ENCODE measurements at regions not wholly inside any gene's neighbourhood (a gene's known extent, or its start where the extent isn't known, plus 50 kb on each side); places are given as distances from the start of the nearest gene placed in this dataset.

DNA sequence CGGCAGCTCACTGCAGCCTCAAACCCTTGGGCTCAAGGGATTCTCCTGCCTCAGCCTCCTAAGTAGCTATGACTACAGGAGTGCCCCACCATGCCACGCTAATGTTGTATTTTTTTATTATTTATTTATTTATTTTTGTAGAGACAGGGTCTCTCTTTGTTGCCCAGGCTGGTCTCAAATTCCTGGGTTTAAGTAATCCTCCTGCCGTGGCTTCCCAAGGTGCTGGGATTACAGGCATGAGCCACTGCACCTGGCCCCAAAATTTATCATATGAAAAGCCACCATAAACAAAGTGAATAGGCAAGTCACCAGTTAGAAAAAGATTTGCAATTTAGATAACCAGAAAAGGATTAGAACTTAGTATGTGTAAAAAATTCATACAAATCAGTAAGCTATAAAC lies 138.6 kb upstream of the NCK2 start:
- Histone ChIP-seq H3K9me3 (ENCODE audit: control insufficient read depth, insufficient read depth, low read length) (no peaks in the 10 kb centered on the region), H3K27me3 (ENCODE audit: control insufficient read depth, insufficient read depth, low read length) (peaks cover 10% of the 10 kb centered on the region), H3K9me1 (ENCODE audit: insufficient read depth, low read length) (no peaks in the 10 kb centered on the region), H3K14ac (replicated peaks; ENCODE audit: low read depth, low read length) (no peak overlapping the region), H2AFZ (replicated peaks; ENCODE audit: low read length, poor library complexity) (no peak overlapping the region), H4K5ac (ENCODE audit: low read depth, low read length) (no peak overlapping the region), H2BK5ac (ENCODE audit: low read depth, low read length, poor library complexity, severe bottlenecking) (no peak overlapping the region), H3K56ac (ENCODE audit: extremely low read depth, insufficient read depth, low read length) (no peak overlapping the region), H4K8ac (ENCODE audit: low read depth in 2 of 2, low read length in 2 of 2) (no peak overlapping the region), H2BK20ac (ENCODE audit: low read depth, low read length) (no peak overlapping the region), H3K4ac (ENCODE audit: low read depth, low read length) (no peak overlapping the region), H3K27ac (ENCODE audit: insufficient read depth, low read length) (no peak overlapping the region), H3K4me2 (ENCODE audit: low read depth, low read length) (no peak overlapping the region), H3K36me3 (ENCODE audit: control insufficient read depth, insufficient read depth, low read length) (no peaks in the 10 kb centered on the region), H3K4me3 (ENCODE audit: insufficient read depth, low read depth, low read length) (no peak overlapping the region), H3K4me1 (ENCODE audit: control insufficient read depth, insufficient read depth, low read length) (no peaks in the 10 kb centered on the region), H3K79me1 (ENCODE audit: low read depth in 1 of 2, low read length in 2 of 2) (no peaks in the 10 kb centered on the region), H2BK120ac (ENCODE audit: low read depth, low read length) (no peak overlapping the region), H4K20me1 (ENCODE audit: insufficient read depth, low read length) (no peaks in the 10 kb centered on the region), H2AK5ac (ENCODE audit: low read depth, low read length) (no peak overlapping the region), H4K91ac (ENCODE audit: insufficient read depth, low read depth, low read length) (no peak overlapping the region), H3K18ac (ENCODE audit: low read depth, low read length) (no peak overlapping the region), H3K9ac (ENCODE audit: low read depth, low read length) (no peak overlapping the region), H3K23ac (ENCODE audit: low read depth, low read length) (no peak overlapping the region), H2BK15ac (ENCODE audit: low read depth, low read length) (no peak overlapping the region), H2AK9ac (replicated peaks; ENCODE audit: low read depth, low read length, poor library complexity) (no peak overlapping the region)
- dilution Hi-C loops (cut with HindIII; ENCODE audit: low sequenced_read_pairs, unreplicated experiment) (no loop called here), intact Hi-C loops (cut with micrococcal nuclease) (no loop called here), in situ Hi-C loops (cut with MboI; ENCODE audit: low sequenced_read_pairs) (no loop called here)
- DNase-seq (no peak), ATAC-seq (ENCODE audit: low read depth) (no peak)
- POLR2A ChIA-PET (ENCODE audit: unreplicated experiment), result no interaction called here
- CTCF ChIA-PET, result no interaction called here
- no peak for TF ChIP-seq MAZ (IDR thresholded peaks at IDR 0.05; ENCODE audit: borderline replicate concordance, low read depth, low read length)
- no peak for TF ChIP-seq MXI1 (IDR thresholded peaks at IDR 0.05; ENCODE audit: borderline replicate concordance, low read depth, low read length)
- TF ChIP-seq MAFK (IDR thresholded peaks at IDR 0.05; ENCODE audit: low read depth, low read length), result no peak
- BruUV-seq (replicated peaks), result no TSS peak
- WGBS, 2 experiments (ENCODE audit: extremely low coverage in 2 of 2, insufficient read length in 1 of 2), result no CpG with 5 or more reads among the region's 3 CpGs
